Stimulated activated CD4-positive, alpha-beta T cell treated with anti-CD3 and anti-CD28 coated beads, Interleukin-4, amount 100 ng/mL, for 48 hours (primary cell): ENCODE measurements at regions not wholly inside any gene's neighbourhood (a gene's known extent, or its start where the extent isn't known, plus 50 kb on each side); places are given as distances from the start of the nearest gene placed in this dataset.
"Not testable (repeated sequence)": the region's sequence is repeated elsewhere in the genome, so short reads cannot be mapped to it uniquely, and the experiment has no call there.

Experiments used
- DNase-seq, 2 donors: peaks; one replicate each; pipeline ENCODE4 v3.0.0-alpha.2; 2020; ENCODE audit warnings: low read depth in 2 of 2

DNA sequence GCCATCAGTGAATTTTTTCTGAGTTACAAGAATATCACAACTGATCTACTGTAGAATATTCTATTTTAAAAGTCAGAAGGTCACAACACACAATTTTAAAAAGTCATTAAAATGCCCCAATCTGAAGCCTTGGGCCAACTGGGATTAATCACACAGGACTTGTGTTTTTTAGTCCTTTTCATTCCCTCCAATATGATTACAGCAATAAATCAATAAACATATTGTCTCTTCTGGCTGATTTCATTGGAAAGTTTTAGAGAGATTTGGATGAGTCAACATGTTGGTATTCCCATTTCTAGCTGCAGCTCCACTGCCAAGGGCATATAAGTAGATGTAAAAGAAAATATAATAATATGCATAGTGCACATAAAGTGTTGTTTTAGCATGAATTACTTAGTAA, 85.8 kb downstream of the NIBAN1 start:
- DNase-seq: no peak

DNA sequence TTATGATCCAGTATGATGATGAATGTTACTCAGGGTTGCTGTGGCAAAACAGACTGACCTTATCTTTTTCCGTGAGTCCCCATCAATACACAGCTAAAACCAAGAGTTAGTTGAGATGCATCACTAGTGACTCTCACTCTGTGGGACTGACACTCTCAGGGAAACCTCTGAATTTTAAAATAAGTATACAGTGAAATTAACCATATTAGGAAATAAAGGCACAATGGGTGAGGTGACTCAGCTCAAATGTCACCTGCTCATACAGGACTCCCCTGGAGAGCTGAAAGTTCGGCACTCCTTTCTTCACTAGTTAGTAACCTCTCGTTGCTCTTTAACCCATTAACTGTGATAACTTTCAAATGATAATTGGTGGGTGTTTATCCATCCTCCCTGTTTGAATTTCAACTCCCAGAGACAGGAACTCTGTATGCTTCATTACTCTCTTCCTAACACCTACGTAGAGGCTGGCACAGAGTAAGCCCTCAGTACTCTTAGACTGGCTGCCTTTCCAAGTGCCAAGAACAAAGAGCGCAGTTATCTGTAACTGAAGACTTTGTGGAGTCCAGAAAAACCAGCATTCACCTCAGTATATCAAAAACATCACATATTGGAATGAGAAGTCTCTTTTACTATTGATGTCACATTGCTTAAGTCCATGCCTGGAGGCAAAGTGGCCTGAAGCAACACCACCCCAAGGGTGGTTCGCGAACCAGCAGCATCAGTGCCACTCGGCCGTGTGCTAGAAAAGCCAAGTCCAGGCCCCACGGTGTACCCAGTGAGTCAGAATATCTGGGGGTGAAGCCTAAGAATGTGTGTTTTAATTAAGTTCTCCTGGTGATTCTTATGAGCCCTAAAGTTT, 91.1 kb downstream of the NIBAN1 start:
- DNase-seq: peak in 1 of 2 donors; percentile 13

DNA sequence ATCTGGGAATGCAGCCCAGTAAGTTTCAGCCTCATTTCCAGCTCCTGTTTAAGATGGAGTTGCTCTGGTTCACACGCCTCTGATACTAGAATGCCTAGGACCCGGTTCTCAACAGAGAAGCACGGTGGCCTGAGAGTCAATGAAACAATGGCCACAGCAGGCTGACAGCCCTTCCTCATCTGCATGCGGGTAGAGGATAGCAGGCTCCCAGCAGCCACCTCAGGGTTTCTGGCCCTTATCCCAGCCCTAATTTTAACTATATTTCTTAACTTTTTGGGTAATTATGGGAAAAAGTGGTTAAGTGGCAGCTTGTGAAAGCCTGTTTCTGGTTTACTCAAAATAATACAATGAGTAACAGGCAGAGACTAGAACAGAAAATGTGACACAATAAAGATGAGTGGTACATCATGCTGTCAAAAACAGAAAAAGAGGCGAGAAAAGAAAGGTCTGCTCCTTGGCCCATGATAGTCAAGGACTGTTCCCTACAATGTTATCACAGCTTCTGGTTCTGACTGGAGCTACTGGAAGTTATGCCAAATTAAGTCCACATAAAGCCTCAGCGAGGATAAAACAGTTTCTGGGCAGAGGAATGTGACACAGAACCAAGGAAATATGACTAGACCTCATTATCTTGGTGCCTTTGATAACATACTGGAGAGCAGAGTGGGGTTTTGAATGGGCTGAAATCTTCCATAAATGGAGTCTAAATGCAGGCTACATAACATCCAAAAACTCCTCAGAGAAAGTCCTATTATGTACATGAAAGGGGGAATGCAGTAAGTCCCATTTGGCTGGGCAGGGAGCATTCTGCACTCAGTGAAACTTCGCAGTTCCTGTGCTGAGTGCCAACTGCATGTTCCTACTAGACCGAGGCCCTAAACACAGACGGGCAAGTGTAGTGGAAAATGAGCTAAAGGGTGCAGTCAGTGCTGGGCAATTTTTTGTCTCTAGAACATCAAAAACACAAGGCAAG, 92.1 kb downstream of the NIBAN1 start:
- peak in 1 of 2 donors; percentile 21 for DNase-seq

DNA sequence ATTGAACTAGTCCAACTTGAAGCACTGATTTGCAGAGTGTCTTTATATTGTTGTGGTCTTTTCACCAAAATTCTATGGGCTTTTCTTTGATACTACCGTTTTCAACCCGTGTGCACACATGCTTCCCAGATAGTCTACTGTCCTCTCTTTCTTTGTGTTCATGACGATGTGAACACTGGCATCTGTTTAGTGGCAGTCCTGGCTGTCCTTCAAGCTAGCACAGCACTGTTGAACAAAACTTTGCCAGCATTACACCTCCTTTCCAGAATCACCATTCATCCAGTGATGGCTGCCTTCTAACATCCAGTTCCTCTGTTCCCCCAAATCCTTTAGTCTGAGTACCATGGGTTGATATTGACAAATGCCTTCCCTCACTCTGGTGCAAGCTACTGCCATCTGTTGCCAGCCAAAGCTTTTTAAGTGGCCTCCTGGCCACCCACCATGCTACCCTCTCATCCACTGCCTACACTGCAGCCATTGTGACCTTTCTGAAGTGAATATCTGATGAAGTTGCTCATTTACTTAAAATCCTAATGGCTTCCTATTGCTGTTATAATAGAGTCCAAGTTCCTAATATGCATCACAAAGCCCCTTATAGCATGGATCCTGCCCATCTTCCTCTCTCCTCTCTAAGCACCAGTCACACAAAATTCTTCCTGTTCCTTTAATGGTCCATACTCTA, 94.3 kb downstream of the NIBAN1 start:
- DNase-seq: no peak

DNA sequence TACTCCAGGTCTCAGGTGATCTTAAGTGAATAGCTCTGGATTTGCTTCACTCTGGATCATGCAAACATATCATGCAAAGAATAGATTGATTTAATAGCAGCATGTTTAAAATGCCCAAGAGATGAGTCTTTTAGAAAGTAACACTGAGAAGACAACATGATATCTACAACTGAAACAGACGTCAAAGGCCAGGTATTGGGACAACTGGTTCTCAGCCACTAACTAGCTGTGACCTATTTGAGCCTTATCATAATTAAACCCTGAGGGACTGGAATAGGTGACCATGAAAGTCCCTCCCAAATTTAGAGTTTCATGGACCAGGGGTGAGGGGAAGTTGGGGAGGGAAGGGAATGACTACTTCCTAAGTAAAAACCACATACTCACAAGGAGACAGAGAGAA, 95.7 kb downstream of the NIBAN1 start:
- DNase-seq: no peak

DNA sequence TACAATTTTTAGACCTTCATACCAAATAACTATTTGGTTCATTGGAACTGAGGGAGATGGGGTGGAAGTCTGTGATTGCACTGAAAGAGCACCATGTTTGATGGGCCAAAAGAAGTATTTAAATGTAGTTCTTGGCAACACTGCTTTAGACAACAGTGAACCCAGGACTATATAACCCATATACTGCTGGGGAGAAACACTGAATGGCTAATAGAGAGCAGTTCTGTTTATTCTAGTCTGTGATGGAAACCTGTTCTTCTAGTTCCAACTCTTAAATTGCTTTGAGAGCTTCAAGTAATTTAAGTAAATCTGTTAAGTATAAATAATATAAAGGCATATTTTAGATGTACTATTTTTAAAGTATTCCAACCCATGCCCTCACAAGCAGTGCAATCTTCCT, 96.3 kb downstream of the NIBAN1 start:
- no peak for DNase-seq

DNA sequence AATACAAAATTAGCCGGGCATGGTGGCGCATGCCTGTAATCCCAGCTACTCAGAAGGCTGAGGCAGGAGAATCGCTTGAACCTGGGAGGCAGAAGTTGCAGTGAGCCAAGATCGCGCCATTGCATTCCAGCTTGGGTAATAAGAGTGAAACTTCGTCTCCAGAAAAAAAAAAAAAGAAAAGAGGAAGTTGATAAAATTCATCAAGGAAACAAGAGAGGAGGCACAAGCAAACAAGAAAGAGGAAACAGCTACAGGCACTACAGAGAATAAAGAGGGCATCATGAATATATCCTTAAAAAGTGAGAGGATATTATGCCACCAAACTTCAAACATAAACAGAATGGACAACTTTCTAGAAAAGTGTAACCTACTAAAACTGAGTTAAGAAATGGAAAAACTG, 98.3 kb downstream of the NIBAN1 start:
- not testable (repeated sequence) for DNase-seq

DNA sequence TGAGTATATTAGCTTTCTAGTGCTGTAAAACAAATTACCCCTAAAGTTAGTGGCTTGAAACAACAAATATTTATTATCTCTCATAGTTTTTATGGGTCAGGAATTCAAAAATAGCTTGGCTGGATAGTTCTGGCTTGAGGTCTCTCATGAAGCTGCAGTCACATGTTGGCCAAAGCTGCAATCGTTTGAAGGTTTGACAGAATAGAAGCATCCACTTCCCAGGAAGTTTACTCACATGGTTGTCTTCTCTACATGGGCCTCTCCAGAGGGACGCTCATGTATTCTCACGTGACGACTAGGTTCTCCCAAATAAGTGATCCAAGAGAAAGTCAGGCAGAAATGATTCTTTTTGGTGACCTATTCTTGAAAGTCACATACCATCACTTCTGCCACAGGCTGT, 99.1 kb downstream of the NIBAN1 start:
- no peak for DNase-seq

DNA sequence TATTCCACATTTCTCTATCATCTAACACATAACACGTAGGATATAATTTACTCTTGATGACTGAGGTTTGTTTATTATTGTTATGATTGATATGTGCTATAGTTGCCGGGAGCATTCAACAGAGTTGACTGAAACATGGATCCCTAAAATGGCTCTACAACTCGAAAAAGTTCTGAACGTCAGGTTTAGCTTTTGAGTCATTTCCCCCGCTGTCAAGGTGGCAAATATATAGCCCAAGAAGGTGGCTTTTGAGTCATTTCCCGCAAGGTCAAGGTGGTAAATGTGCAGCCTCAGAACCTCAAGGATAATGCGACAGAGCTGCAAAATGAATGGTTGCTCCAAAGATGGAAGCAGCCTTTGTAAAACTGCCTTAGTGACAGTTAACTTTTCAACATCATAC, 104.0 kb downstream of the NIBAN1 start:
- peak in 1 of 2 donors; percentile 17 for DNase-seq

DNA sequence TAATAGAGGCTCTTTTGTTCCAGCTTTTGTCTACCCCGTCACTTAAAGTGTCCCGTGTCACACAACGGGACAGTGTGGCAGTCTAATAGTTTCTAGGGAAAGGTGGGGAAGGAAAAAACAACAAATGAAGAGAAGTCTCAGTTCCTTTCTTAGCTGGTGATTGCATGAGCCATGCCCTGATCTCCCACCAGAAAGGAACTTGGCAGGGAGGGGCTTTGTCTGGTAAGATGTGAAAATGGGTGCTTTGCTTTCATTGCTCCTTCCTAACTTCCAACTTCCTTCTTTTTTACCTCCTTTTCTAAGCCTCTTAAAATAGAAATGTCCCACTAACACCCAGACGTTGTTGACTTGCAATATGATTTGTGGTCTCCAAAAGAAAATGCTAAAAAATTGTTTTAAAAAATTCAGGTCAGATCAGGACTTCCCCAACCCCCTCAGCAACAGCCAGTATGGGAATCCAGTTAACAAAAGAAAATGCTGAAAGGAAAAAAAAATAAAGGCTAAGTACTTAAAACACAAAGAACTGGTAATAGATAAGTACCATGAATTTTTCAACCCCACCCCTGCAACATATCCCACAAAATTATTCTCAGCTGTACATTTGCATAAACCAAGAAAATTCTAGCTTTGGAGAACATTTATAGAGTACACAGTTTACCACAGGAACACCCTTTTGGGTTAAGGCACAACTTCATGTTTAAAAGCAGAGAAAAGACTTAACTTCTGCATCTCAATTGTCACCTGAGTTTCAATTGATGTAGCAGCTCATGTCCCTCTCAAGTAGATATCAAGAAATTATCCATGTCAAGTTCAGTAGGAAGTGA, 106.2 kb downstream of the NIBAN1 start:
- DNase-seq: no peak

DNA sequence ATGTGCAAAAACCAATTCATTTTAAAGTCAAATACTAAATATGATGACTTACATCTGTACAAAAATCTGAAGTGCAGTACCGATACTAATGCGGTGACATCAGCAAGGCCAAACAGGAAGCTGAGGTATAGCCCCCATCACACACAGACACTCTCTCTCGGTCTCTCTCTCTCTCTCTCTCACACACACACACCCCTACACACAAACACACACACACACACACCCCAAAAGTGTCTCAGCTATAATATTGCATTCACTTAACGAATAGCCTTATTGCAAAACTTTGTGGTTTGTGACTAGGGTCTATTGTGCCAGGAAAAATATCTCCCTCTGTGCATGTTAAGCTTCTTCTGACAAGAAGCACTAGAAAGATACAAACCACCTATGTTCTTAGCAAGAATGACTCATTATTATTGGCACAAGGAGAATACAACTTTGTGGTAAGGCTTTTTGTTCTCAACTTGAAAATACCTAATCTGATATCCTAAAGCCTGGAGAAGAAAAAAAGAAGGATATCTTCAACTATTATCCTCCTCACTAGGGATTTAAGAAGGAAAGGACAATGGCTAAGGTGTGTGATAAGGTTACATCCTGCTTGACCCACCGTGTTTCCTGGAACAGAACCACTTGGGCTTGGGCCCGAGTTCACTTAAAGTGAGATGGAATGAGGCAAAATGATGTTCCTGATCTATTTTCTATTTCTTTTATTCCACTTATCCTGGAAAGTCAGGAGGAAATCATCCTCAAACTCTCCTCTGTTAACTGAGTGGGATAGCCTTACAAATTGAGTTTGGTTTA, 107.1 kb downstream of the NIBAN1 start:
- DNase-seq: peak in 1 of 2 donors; percentile 34

DNA sequence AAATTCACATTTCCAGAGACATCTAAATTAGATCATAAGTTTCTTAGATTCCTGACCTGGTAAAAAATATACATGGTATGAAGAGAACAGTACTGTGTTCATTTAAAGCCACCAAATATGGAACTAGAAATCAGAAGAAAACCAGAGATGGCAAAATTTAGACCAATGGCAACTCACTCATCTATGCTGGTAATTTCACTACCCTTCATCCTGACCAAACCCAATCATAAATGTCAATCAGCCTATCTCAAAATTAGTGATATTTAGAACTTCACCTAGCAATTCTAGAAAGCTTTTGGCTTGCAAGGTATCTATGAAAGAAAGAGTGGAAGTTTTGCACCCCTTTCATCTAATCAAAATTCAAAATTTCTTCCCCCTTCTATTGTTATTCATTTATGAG, 107.7 kb downstream of the NIBAN1 start:
- no peak for DNase-seq

DNA sequence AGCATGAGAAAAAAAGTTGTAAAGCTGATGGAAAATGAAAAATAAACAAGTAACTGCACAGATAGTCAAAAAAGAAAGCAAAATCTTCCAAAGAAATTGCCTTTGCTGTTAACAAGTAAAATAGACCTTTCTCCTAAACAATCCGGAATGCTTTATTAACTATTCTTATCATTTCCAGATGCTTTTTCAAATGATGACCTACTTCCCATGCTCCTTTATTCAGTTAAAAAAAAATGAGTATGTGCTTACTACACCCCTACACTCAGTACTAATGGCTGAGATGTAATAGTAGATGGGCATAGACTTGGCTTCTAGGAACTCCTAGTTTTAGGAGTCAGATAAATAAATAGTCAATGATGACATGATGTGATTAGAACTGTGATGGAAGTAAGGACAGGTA, 108.5 kb downstream of the NIBAN1 start:
- DNase-seq: no peak

DNA sequence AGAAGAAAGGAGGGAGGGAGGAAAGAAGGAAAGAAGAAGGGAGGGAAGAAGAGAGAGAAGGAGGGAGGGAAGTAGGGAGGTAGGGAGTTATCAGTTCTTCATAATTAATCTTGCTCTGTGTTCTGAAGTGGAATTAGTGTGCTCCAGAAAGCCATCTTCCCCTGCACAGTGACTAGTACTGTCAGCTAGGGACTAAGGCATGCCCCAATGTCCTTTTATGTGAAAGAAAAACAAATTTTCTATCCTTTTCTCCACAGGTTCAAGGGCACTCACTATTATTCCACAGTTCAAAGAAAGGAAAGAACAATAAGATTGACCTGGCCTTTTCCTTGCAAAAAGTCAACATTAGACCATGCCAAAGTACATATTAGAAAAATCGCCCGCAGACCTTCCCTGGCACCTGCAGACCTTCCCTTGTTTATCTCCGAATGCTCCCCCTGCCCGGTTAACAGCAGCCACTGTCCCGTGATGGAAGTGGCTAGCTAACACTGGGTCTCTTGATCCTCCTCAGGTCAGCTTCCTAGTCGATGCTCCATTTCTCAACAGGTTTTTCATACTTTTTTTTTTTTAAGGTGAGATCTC, 107.2 kb upstream of the EDEM3 start:
- no peak for DNase-seq

DNA sequence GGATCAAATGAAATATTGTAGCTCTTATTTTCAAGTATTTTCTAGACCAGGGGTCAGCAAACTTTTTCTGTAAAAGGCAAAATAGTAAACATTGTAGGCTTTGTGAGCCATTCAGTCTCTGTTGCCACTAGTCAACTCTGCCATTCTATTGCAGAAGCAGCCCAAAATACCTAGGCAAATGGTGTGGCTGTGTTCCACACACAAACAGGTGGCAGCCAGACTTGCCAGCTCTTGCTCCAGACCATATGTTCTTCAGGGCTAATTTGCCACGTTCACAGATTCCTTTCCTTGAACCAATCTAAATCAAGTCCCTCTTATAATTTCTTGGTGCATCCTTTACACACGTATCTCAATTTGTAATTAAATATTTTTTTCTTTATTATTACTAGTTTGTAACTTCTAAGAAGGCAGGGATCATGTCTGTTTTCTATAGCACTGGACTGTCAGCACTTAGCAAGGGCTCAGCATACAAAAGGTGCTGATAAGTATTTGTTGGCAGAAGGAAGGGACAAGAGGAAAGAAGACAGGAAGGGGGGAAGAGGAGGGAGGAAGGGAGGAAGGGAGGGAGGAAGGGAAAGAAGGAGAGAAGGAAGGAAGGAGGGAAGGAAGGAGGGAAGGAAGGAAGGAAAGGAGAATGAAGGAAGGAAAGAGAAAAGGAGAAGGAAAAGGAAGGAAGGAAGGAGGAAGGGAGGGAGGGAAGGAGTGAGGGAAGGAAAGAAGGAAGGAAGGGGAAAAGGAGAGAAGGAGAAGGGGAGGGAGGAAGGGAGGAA, 106.5 kb upstream of the EDEM3 start:
- DNase-seq: no peak

DNA sequence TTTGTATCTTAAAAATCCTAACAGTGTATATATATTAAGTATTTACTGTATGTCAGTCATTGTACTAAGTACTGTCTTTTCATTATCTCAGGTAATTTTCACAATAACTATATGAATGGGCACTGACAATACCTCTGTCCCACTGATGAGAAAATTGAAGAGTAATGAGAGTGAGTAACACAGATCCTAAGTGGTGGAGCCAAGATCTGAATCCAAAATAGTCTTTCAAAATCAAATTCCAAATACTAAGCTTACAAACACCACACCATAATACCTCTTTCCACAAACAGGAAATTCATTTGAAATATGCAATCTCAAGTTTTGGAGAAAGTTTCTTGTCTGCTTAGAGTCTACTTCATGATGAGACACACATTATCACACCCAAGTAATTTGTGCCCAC, 105.9 kb upstream of the EDEM3 start:
- DNase-seq: no peak

DNA sequence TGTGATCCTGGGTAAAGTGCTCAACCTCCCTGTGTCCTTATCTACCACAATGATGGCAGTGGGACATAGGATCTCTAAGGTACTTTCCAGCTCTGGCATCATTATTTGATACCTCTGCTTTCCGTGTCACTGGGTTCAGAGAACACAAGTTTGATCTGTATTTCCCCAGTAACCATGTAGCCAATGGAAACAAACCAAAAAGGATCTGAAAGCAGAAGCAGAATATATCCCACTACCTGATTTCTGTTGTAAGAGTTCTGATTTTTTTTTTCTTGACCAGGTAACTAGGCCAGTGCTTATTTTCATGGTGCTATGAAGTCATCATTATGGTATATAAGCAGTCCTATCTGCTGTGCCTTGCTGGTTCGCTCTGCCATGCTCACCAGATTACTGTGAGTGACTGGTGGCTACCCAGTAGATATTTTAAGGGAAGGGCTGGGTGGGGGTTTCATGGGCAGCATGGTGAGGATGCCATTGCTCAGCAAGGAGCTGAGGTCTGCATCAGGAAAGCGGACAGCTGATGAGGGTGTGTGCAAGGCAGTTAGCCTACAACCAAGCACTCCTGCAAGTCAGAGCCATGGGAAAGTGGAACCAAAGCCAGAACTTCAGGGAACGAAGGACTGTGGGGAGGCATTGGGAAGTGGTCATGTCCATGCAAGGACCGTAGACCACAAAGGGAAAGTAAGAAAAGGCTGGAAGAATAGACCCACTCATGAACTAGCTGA, 104.9 kb upstream of the EDEM3 start:
- DNase-seq: no peak

DNA sequence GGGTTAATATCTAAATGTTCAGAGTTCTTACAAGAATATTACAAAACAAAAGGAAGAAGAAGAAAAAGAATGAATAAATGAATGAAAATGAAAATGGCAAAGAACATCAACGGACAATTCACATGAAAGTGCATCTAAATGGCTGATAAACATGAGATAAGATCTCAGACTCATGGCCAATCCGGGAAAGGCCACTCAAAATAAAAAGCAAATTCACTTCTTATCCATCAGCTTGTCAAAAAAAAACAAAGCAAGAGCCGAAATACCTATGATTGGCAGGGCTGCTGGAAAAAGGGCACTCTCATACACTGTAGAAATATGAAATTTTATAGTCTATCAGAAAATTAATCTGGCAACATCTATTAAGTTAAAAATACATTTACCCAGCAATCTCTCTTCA, 103.6 kb upstream of the EDEM3 start:
- DNase-seq: no peak
